ENCODE measurements at regions not wholly inside any gene's neighbourhood (a gene's known extent, or its start where the extent isn't known, plus 50 kb on each side); places are given as distances from the start of the nearest gene placed in this dataset.

DNA sequence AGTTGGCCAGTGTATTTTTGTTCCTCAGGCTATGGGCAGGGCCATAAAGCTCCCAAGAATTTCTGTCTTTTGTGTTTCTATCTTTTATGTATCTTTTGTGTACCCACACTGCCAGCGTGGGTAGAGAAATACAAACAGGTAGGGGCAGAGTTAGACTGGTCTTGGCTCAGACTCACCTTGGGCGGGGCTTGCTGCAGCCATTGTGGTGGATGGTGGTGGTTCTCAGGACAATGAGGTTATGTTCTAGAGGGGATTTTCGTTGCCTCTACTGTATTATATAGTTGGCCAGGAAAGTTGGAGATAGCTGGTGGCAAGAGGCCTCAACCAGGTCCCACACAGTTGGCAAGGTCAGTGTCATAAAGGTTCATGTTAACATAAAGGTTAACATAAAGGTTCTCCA, 977.5 kb upstream of the LRFN5 start:
- no peak overlapping the region for H3K9ac ChIP-seq (ENCODE audit: insufficient read length)

DNA sequence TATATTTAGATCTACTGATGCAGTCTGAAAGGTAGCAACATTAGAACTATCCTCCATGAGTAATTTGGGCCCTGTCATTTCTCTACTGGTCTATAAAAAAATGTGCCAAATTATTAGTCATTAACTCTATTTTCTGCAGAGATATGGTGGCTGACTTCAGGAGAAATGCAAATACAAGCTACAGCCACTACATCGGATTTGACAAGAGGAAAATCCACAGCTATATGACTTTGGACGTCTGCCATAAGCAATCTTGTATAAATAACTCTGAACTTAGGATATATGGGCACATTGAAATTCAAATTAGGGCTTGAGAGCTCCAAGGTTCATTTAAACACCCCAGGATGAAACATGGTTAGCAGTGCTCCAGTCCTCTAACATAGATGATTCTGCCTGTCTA, 983.0 kb upstream of the LRFN5 start:
- H3K4me3 ChIP-seq = 0 out of 2 replicates have a peak overlapping the region, but pooled peaks have one; percentile 4
- no peaks in the 10 kb centered on the region for H3K36me3 ChIP-seq (ENCODE audit: insufficient read depth, low read length)
- peak overlapping the region; percentile 0; the same call in 1 of the 2 replicates for H3K27ac ChIP-seq
- peak; percentile 88 for DNase-seq (ENCODE audit: low read depth, low spot score)
- TF ChIP-seq POLR2AphosphoS5 (IDR thresholded peaks at IDR 0.05; ENCODE audit: borderline replicate concordance, low read depth, low read length) = no peak
- TF ChIP-seq EZH2 (IDR thresholded peaks at IDR 0.05) = no peak
- TF ChIP-seq FOXP2 (optimal IDR thresholded peaks at IDR 0.05; ENCODE audit: control extremely low read depth, extremely low read length, insufficient read depth) = peak; percentile 37
- H3K9ac ChIP-seq (ENCODE audit: insufficient read length) = no peak overlapping the region
- H3K9me3 ChIP-seq (ENCODE audit: low read depth, low read length) = no peaks in the 10 kb centered on the region

More for the DNA sequence above, 977.5 kb upstream of the LRFN5 start:
- Histone ChIP-seq H3K36me3 (ENCODE audit: insufficient read depth, low read length) (no peaks in the 10 kb centered on the region), H3K27ac (no peak overlapping the region), H3K9me3 (ENCODE audit: low read depth, low read length) (no peaks in the 10 kb centered on the region), H3K4me3 (no peak overlapping the region)
- DNase-seq (ENCODE audit: low read depth, low spot score) = no peak
- TF ChIP-seq FOXP2 (optimal IDR thresholded peaks at IDR 0.05; ENCODE audit: control extremely low read depth, extremely low read length, insufficient read depth) = no peak
- TF ChIP-seq POLR2AphosphoS5 (IDR thresholded peaks at IDR 0.05; ENCODE audit: borderline replicate concordance, low read depth, low read length) = no peak

DNA sequence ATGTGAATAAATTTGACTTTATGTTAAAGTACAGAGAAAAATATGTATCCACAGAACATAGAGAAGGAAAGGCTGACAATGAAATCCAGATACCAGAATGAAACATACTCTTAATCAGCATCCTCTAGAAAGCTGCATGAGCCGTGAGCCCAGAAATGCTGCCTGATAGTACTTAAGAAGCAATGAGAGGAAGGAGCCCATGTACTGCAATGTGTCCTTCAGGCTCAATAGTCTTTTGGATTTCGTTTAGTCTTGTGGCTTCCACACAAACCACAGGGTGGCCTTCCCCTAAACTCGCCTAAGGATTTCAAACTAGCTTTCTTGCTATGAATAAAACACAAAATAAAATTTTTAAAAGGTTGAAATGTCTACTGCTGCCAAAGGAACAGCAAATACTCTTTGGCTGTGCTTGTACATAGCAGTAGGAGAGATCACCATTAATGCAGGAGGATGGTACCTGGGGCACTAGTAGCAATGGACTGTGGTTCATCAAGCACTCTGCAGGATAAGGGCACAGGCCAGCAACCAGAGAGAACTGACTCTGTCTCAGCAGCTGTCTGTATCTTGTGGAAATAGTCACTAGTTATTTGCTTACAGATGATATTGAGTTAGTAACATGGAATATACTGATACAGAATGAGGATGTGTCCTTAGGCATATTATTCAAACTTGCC, 988.3 kb upstream of the LRFN5 start:
- DNase-seq (ENCODE audit: low read depth, low spot score) = no peak
- TF ChIP-seq EZH2 (IDR thresholded peaks at IDR 0.05) = no peak
- no peak overlapping the region for H3K9ac ChIP-seq (ENCODE audit: insufficient read length)

DNA sequence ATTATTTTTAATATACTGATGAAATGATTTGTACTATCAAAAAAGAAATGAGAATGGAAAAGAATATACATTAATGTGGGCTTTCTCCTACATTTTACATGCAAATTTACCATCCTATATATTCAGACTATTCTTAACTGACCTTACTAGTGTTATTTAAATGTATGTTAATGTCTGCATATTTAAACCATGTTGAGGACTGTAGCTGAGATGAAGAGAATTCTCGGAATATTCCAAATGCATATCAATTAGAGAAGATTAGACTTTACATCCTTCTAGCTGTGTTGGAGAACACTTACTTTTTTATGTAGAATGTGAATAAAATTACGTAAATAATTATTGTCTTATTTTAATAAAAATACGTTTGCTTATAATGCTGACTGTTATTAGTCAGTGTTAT, 990.1 kb upstream of the LRFN5 start:
- no peak overlapping the region for H3K27ac ChIP-seq

More for the DNA sequence above, 988.3 kb upstream of the LRFN5 start:
- Histone ChIP-seq H3K4me3 (no peak overlapping the region), H3K36me3 (ENCODE audit: insufficient read depth, low read length) (no peaks in the 10 kb centered on the region), H3K27ac (no peak overlapping the region), H3K9me3 (ENCODE audit: low read depth, low read length) (no peaks in the 10 kb centered on the region)

DNA sequence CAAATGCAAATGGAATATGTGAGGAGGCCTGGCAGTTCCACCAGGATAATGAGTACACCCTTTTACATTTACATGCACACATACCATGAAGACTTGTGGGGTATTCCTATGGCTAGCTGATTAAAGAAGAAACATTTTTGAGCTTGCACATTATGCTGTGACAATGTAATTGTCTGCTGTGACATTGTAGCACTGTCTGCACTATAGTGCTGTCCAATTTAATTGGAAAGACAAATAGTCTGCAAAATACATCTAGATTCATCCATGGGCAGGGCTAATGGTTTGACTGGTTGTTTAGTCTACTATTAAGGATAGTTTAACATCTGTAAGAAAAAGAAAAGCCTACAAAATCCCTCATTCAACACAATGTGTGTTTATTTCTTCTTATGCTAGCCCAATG, 1005.6 kb upstream of the LRFN5 start:
- TF ChIP-seq EZH2 (IDR thresholded peaks at IDR 0.05) = no peak
- H3K36me3 ChIP-seq (ENCODE audit: insufficient read depth, low read length) = no peaks in the 10 kb centered on the region
- H3K9ac ChIP-seq (ENCODE audit: insufficient read length) = no peak overlapping the region
- no peak for DNase-seq (ENCODE audit: low read depth, low spot score)
- H3K27ac ChIP-seq = no peak overlapping the region
- H3K9me3 ChIP-seq (ENCODE audit: low read depth, low read length) = no peaks in the 10 kb centered on the region
- no peak overlapping the region for H3K4me3 ChIP-seq

More for the DNA sequence above, 990.1 kb upstream of the LRFN5 start:
- no peak overlapping the region for H3K9ac ChIP-seq (ENCODE audit: insufficient read length)
- no peak overlapping the region for H3K4me3 ChIP-seq
- no peaks in the 10 kb centered on the region for H3K9me3 ChIP-seq (ENCODE audit: low read depth, low read length)
- TF ChIP-seq POLR2AphosphoS5 (IDR thresholded peaks at IDR 0.05; ENCODE audit: borderline replicate concordance, low read depth, low read length) (no peak), FOXP2 (optimal IDR thresholded peaks at IDR 0.05; ENCODE audit: control extremely low read depth, extremely low read length, insufficient read depth) (no peak), EZH2 (IDR thresholded peaks at IDR 0.05) (no peak)
- H3K36me3 ChIP-seq (ENCODE audit: insufficient read depth, low read length) = no peaks in the 10 kb centered on the region
- DNase-seq (ENCODE audit: low read depth, low spot score) = no peak

DNA sequence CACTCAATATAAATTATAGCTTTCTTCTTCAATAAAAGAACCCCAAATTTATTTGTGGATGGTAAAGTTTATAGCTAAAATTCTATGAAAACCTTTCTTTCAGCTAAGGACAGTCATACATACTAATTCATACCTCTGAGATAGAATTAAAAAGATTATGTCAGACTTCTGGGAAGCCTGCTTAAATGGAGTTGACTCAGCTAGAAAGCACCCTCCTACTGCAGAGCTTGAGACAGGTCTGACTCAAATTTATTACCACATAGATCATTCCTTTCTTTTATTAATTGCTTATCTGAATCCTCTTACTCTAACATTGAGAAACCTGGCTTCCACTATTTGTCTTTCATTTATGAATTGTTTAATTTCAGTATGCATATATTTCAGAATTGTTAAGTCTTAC, 1007.0 kb upstream of the LRFN5 start:
- no peaks in the 10 kb centered on the region for H3K9me3 ChIP-seq (ENCODE audit: low read depth, low read length)
- H3K27ac ChIP-seq = no peak overlapping the region
- no peak overlapping the region for H3K4me3 ChIP-seq
- TF ChIP-seq FOXP2 (optimal IDR thresholded peaks at IDR 0.05; ENCODE audit: control extremely low read depth, extremely low read length, insufficient read depth) = no peak
- TF ChIP-seq POLR2AphosphoS5 (IDR thresholded peaks at IDR 0.05; ENCODE audit: borderline replicate concordance, low read depth, low read length) = no peak
- no peak for TF ChIP-seq EZH2 (IDR thresholded peaks at IDR 0.05)
- H3K36me3 ChIP-seq (ENCODE audit: insufficient read depth, low read length) = no peaks in the 10 kb centered on the region
- H3K9ac ChIP-seq (ENCODE audit: insufficient read length) = no peak overlapping the region
- no peak for DNase-seq (ENCODE audit: low read depth, low spot score)

DNA sequence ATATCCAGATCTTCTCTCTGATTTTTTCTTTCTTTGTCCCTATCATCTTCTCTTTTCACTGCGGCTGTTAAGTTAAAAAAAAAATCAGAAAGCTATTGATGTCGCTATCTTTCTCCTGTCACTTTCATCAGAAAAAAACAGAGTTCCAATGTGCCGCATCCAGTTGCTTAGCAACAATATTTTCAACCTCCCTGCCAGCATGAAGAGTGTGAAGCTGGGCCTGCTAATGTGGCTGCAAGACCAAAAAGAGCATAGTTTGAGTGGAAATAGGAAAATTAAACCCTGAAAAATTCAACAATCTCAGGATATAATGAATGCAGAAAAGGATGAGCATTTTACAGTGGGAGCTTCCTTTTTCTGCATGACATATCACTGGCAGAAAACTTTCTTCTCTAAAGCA, 1025.4 kb upstream of the LRFN5 start:
- H3K9me3 ChIP-seq (ENCODE audit: low read depth, low read length) = no peaks in the 10 kb centered on the region
- H3K9ac ChIP-seq (ENCODE audit: insufficient read length) = no peak overlapping the region
- no peak for TF ChIP-seq EZH2 (IDR thresholded peaks at IDR 0.05)
- TF ChIP-seq POLR2AphosphoS5 (IDR thresholded peaks at IDR 0.05; ENCODE audit: borderline replicate concordance, low read depth, low read length) = no peak
- no peak for TF ChIP-seq FOXP2 (optimal IDR thresholded peaks at IDR 0.05; ENCODE audit: control extremely low read depth, extremely low read length, insufficient read depth)
- H3K4me3 ChIP-seq = no peak overlapping the region
- DNase-seq (ENCODE audit: low read depth, low spot score) = no peak
- H3K27ac ChIP-seq = no peak overlapping the region
- no peaks in the 10 kb centered on the region for H3K36me3 ChIP-seq (ENCODE audit: insufficient read depth, low read length)

DNA sequence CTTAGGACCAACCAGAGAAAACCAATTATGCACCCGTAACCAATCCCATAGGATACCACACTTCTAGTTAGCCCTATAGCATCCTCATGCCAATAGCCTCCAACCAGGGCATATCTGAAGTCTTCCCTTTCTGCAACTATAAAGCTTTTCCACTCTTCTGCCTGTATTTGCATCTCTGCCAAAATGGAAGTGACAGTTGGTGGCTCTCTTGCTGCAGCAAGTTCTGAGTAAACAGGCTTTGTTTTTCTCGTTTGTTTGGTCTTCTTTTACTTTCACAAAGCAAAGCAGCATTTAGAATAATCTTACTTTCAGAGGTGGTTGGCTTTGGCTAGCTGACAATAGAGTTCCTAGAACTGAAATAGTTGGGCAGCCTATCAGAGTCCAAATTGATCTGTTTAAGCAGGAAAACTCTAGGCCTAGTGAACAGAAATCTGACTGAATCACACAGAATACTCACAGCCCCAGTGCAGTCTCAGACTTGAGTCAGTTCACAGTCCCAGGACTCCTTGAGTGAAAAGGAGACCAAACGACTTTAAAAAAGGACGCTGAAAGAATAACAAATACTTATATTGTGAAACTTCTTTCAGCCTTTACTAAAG, 1029.7 kb upstream of the LRFN5 start:
- H3K4me3 ChIP-seq = no peak overlapping the region
- no peaks in the 10 kb centered on the region for H3K9me3 ChIP-seq (ENCODE audit: low read depth, low read length)
- H3K27ac ChIP-seq = no peak overlapping the region
- H3K9ac ChIP-seq (ENCODE audit: insufficient read length) = no peak overlapping the region
- H3K36me3 ChIP-seq (ENCODE audit: insufficient read depth, low read length) = no peaks in the 10 kb centered on the region
- TF ChIP-seq EZH2 (IDR thresholded peaks at IDR 0.05) (no peak), FOXP2 (optimal IDR thresholded peaks at IDR 0.05; ENCODE audit: control extremely low read depth, extremely low read length, insufficient read depth) (no peak), POLR2AphosphoS5 (IDR thresholded peaks at IDR 0.05; ENCODE audit: borderline replicate concordance, low read depth, low read length) (no peak)
- no peak for DNase-seq (ENCODE audit: low read depth, low spot score)

DNA sequence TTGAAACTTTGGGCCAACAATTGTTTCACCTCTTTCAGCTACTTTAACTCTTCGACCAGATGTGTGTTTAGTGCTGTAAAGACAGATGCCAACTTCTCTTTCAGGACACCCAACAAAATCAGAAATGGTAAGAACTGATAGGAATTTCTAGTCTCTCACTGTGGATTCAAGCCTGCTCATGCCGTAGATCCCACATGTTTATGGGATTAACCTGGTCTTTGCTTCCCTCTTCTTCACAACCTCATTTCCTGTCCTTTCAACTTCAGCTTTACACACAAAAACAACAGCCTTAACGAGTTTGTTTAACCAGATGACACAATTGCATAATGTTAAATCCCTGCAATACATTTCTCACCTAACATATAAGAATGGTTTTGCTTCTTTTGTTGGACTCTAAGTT, 1031.9 kb upstream of the LRFN5 start:
- H3K9me3 ChIP-seq (ENCODE audit: low read depth, low read length) = no peaks in the 10 kb centered on the region

More for the DNA sequence above, 1031.9 kb upstream of the LRFN5 start:
- no peak overlapping the region for H3K27ac ChIP-seq
- TF ChIP-seq FOXP2 (optimal IDR thresholded peaks at IDR 0.05; ENCODE audit: control extremely low read depth, extremely low read length, insufficient read depth) (no peak), POLR2AphosphoS5 (IDR thresholded peaks at IDR 0.05; ENCODE audit: borderline replicate concordance, low read depth, low read length) (no peak), EZH2 (IDR thresholded peaks at IDR 0.05) (no peak)
- no peaks in the 10 kb centered on the region for H3K36me3 ChIP-seq (ENCODE audit: insufficient read depth, low read length)
- no peak for DNase-seq (ENCODE audit: low read depth, low spot score)
- no peak overlapping the region for H3K9ac ChIP-seq (ENCODE audit: insufficient read length)
- H3K4me3 ChIP-seq = no peak overlapping the region
